GM12872 (cell line): ENCODE measurements at regions not wholly inside any gene's neighbourhood (a gene's known extent, or its start where the extent isn't known, plus 50 kb on each side); places are given as distances from the start of the nearest gene placed in this dataset.

Source experiments
- TF ChIP-seq, protein P1 (sequence below): IDR thresholded peaks from 3 replicates; pipeline ENCODE4 v1.5.1; 2011; ENCODE audit warnings: low read depth, mild to moderate bottlenecking, low read length, moderate library complexity; ENCODE audit not compliant: insufficient read depth

DNA sequence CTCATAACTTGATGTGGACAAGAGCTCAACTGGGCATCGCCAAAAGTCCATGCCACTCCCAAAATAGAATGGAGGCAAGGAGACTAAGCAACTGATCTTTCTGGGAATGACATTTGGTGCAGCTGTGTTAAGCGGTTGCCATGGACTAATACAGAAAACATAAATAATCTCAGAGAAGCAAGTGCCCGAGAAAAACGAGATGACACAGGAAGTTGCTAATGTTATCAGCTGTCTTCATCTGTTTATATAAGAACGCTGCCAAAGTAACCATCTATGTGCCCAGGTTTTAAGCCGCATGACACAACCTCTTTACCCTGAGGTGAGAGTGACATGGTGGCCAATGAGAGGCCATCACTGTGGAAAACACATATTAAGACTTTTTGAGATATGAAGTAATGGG lies 54.9 kb upstream of the SACS start:
- TF ChIP-seq, protein P1, sequence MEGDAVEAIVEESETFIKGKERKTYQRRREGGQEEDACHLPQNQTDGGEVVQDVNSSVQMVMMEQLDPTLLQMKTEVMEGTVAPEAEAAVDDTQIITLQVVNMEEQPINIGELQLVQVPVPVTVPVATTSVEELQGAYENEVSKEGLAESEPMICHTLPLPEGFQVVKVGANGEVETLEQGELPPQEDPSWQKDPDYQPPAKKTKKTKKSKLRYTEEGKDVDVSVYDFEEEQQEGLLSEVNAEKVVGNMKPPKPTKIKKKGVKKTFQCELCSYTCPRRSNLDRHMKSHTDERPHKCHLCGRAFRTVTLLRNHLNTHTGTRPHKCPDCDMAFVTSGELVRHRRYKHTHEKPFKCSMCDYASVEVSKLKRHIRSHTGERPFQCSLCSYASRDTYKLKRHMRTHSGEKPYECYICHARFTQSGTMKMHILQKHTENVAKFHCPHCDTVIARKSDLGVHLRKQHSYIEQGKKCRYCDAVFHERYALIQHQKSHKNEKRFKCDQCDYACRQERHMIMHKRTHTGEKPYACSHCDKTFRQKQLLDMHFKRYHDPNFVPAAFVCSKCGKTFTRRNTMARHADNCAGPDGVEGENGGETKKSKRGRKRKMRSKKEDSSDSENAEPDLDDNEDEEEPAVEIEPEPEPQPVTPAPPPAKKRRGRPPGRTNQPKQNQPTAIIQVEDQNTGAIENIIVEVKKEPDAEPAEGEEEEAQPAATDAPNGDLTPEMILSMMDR, result no peak

DNA sequence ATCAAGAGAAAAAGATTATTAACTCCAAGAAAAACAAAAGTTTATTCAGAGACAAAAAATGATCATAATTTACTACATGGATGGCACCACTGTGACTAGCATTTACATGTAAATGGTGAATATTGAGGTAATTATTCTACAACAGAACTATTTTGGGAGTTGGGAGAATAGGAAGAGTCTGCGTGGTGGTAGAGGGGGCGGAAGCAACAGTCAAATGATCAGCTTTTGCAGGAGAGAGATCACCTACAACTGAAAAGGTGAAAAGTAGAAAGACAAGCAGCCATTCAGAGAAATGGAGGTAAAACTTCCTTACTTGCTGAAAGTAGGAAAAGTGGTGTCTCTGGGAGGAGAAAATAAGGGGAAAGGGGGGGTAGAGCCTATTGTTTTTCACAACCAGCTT lies 62.8 kb upstream of the SACS start:
- TF ChIP-seq, protein P1, result no peak

DNA sequence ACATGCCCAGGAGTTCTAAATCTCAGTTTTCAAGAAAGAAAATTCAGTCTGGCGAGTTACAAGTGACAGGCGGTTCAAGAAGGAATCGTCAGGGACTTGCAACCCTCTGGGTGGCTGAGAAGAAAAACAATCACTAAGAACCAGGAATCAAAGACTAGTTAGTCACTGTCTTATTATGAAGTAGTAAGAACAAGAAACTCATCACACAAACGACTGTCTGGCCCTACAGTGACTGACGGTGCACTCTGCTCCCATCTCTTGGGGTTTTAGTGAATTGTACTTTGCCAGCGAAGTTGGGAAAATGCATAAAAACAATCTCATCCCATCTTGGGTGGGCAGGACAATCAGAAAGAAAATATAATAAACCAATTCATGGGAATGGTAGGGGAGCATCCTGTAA lies 63.7 kb upstream of the SACS start:
- TF ChIP-seq, protein P1, result no peak

DNA sequence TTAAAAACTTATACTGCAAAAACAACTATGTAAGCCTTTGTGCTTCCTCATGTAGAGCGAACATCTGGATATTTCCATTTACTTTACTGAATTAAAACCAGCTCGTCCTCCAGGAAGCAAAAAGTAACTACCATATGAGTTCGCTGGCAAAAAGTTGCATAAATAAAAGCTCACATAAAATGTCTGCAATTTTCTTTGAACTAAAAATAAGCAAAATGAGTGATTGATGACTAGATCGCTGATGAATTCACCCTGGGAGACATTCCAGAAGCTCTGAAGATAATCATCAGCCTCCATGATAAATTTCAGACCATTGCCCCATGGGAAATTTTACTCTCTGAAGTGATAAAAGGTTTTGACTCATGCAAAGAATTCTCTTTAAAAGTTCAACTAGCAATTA lies 67.3 kb upstream of the SACS start:
- TF ChIP-seq, protein P1, result no peak

DNA sequence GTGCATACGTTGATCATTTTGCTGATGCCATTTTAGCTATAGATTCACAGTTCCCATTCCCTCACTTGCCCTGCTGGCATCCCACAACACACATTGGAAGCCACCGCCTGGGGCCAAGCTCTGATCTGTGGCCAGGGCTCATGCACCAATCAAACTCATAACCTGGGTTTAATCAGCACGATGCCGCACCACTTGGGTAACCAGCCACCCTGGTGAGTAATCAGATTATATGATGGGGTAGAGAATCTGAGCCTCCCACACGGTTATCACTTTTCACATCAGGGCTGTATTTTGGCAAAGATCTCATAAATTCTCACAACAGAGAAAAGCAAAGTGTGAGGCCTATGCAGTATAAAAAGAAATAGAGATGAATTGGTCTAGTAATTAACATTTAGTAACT lies 66.0 kb upstream of the TNFRSF19 start:
- TF ChIP-seq, protein P1, result no peak

DNA sequence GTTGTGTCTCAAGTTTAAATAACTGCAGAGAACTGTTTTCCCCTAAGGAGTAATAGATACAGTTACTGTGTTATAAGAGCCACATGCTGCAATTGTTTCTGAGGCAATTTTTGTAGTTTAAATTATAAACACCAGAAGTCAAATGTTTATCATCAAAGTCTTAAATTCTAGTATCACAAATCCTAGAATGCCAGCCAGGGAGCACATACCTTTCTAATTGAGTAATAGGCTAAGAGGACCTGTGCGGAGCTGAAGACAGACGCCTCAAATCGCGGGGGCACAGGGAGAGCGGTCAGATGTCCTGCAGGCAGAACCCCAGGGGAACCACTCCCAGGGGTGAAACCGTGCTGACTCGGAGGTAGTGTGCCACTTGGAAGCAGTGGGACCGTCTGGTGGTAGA lies 65.2 kb upstream of the TNFRSF19 start:
- TF ChIP-seq, protein P1, result no peak

DNA sequence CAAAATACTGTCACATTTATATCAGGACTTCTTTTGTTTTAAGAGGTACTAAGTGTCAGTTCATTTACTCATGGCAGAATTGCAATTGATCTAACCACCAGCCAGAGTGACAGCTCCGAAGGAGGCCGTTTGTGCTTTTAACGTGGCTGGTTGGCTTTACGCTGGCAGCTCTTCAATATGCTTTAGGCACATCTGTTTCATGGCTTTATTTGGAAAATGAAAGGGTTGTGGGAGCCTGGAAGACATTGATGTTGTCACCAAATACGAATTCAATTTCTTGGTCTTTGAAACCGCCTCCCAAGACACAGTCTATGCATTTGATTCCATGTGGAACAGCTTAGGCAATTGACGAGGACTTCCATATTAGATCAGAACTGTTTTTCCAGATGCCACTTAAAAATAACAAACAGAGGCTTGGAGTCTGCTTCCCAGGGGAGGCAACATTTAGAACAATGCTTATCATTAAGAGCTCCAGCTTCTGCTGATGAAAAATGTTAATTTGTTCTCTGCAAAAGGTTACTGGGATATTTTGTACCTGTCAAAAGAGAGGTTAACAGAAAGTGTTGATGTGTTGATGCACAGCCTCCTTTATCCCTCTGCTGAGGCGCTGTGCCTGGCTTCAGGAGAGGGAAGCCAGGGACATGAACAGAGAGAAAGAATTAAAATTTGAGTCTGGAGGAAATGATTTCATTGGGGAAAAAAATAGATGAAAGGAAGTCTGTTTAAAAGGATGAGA lies 64.0 kb upstream of the TNFRSF19 start:
- TF ChIP-seq, protein P1, result no peak

DNA sequence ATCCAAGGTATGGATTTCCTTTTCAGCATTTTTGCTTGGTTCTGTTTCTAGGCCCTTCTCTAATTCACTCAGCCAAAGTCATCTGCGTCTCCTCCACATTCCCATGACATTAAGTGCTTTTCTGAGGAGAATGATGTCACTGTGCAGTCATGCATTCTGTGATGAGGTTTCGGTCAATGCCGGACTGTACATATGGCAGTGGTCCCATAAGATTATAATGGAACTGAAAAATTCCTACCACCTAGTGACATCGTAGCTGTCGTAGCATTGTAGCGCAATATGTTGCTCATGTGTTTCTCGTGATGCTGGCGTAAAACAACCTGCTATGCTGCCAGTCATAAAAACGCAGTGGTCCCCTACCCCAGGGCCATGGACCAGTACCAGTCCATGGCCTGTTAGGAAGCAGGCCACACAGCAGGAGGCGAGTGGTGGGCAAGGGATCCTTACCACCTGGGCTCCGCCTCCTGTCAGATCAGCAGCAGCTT lies 63.4 kb upstream of the TNFRSF19 start:
- TF ChIP-seq, protein P1, result no peak
